ENCODE measurements at regions not wholly inside any gene's neighbourhood (a gene's known extent, or its start where the extent isn't known, plus 50 kb on each side); places are given as distances from the start of the nearest gene placed in this dataset.

GRCh38 chr20:7057611-7058010 is 290.1 kb downstream of the BMP2 start:
- H3K4me3 ChIP-seq (ENCODE audit: low read length), result no peak overlapping the region
- DNase-seq (ENCODE audit: low read depth), result no peak

GRCh38 chr20:7078804-7079203 is 311.3 kb downstream of the BMP2 start:
- TF ChIP-seq CTCF (conservative IDR thresholded peaks at IDR 0.05; ENCODE audit: low read depth, low read length), result no peak
- no peak for DNase-seq (ENCODE audit: low read depth)
- no peak overlapping the region for H3K4me3 ChIP-seq (ENCODE audit: low read length)

More at GRCh38 chr20:7057611-7058010, 290.1 kb downstream of the BMP2 start:
- TF ChIP-seq CTCF (conservative IDR thresholded peaks at IDR 0.05; ENCODE audit: low read depth, low read length), result no peak

GRCh38 chr20:7080472-7080871 is 313.0 kb downstream of the BMP2 start:
- H3K4me3 ChIP-seq (ENCODE audit: low read length), result no peak overlapping the region
- no peak for DNase-seq (ENCODE audit: low read depth)
- no peak for TF ChIP-seq CTCF (conservative IDR thresholded peaks at IDR 0.05; ENCODE audit: low read depth, low read length)

- DNase-seq (ENCODE audit: low read depth), result peak; percentile 39
- H3K4me3 ChIP-seq (ENCODE audit: low read length), result no peak overlapping the region
- TF ChIP-seq CTCF (conservative IDR thresholded peaks at IDR 0.05; ENCODE audit: low read depth, low read length), result no peak
Observed at GRCh38 chr20:7085467-7085866, 318.0 kb downstream of the BMP2 start.

- TF ChIP-seq CTCF (conservative IDR thresholded peaks at IDR 0.05; ENCODE audit: low read depth, low read length), result no peak
- no peak overlapping the region for H3K4me3 ChIP-seq (ENCODE audit: low read length)
- no peak for DNase-seq (ENCODE audit: low read depth)
Observed at GRCh38 chr20:7087803-7088202, 320.3 kb downstream of the BMP2 start.

- TF ChIP-seq CTCF (conservative IDR thresholded peaks at IDR 0.05; ENCODE audit: low read depth, low read length), result no peak
- H3K4me3 ChIP-seq (ENCODE audit: low read length), result no peak overlapping the region
- no peak for DNase-seq (ENCODE audit: low read depth)
Observed at GRCh38 chr20:7090001-7090400, 322.5 kb downstream of the BMP2 start.

GRCh38 chr20:7090811-7091210 is 323.3 kb downstream of the BMP2 start:
- TF ChIP-seq CTCF (conservative IDR thresholded peaks at IDR 0.05; ENCODE audit: low read depth, low read length), result no peak
- no peak overlapping the region for H3K4me3 ChIP-seq (ENCODE audit: low read length)
- no peak for DNase-seq (ENCODE audit: low read depth)

Data from retinal pigment epithelial cell (primary cell).